GM18867 (cell line): ENCODE measurements at regions not wholly inside any gene's neighbourhood (a gene's known extent, or its start where the extent isn't known, plus 50 kb on each side); places are given as distances from the start of the nearest gene placed in this dataset.
A peak's percentile ranks its signal among the peaks of the same experiment; 100 is the strongest.

Source experiments
- ATAC-seq: cut with Tn5 transposase; IDR thresholded peaks from one replicate; pipeline ENCODE4 v1.9.1; 2021; ENCODE audit warnings: mild to moderate bottlenecking, moderate library complexity; ENCODE audit not compliant: unreplicated experiment

- ATAC-seq, result no peak
Measured at GRCh38 chr10:55274367-55274766, 473.3 kb upstream of the PCDH15 start.

GRCh38 chr10:55273946-55274345, 472.9 kb upstream of the PCDH15 start:
- no peak for ATAC-seq

- no peak for ATAC-seq
Measured at GRCh38 chr10:55272886-55273285, 471.9 kb upstream of the PCDH15 start.

GRCh38 chr10:55266797-55267196, 465.8 kb upstream of the PCDH15 start:
- ATAC-seq, result no peak

GRCh38 chr10:55263327-55263726, 462.3 kb upstream of the PCDH15 start:
- no peak for ATAC-seq

GRCh38 chr10:55242544-55242943, 441.5 kb upstream of the PCDH15 start:
- no peak for ATAC-seq

- ATAC-seq, result no peak
Measured at GRCh38 chr10:55237462-55237861, 436.4 kb upstream of the PCDH15 start.

GRCh38 chr10:55233505-55233904, 432.5 kb upstream of the PCDH15 start:
- ATAC-seq, result peak; percentile 100

- peak; percentile 52 for ATAC-seq
Measured at GRCh38 chr10:55233090-55233489, 432.1 kb upstream of the PCDH15 start.

- ATAC-seq, result no peak
Measured at GRCh38 chr10:55232553-55232952, 431.5 kb upstream of the PCDH15 start.

- no peak for ATAC-seq
Measured at GRCh38 chr10:55227967-55228366, 426.9 kb upstream of the PCDH15 start.

GRCh38 chr10:55224007-55224781, 423.2 kb upstream of the PCDH15 start:
- peak; percentile 86 for ATAC-seq

GRCh38 chr10:55223352-55223751, 422.3 kb upstream of the PCDH15 start:
- ATAC-seq, result no peak

GRCh38 chr10:55220975-55221374, 419.9 kb upstream of the PCDH15 start:
- ATAC-seq, result no peak

- no peak for ATAC-seq
Measured at GRCh38 chr10:55215699-55216098, 414.7 kb upstream of the PCDH15 start.

- no peak for ATAC-seq
Measured at GRCh38 chr10:55214608-55215007, 413.6 kb upstream of the PCDH15 start.

- ATAC-seq, result no peak
Measured at GRCh38 chr10:55212051-55212450, 411.0 kb upstream of the PCDH15 start.

- ATAC-seq, result no peak
Measured at GRCh38 chr10:55203874-55204273, 402.8 kb upstream of the PCDH15 start.

GRCh38 chr10:55203319-55203718, 402.3 kb upstream of the PCDH15 start:
- peak; percentile 73 for ATAC-seq

- ATAC-seq, result no peak
Measured at GRCh38 chr10:55200020-55200419, 399.0 kb upstream of the PCDH15 start.

GRCh38 chr10:55191236-55191860, 390.3 kb upstream of the PCDH15 start:
- no peak for ATAC-seq

- ATAC-seq, result peak; percentile 65
Measured at GRCh38 chr10:55183993-55184392, 383.0 kb upstream of the PCDH15 start.

- ATAC-seq, result no peak
Measured at GRCh38 chr10:55180357-55180756, 379.3 kb upstream of the PCDH15 start.
